Forelimb muscle (tissue), 1 donor: ENCODE measurements at regions not wholly inside any gene's neighbourhood (a gene's known extent, or its start where the extent isn't known, plus 50 kb on each side); places are given as distances from the start of the nearest gene placed in this dataset.

Source experiments
- DNase-seq: peaks from one replicate; pipeline ENCODE4 v3.0.0-alpha.2; 2013; ENCODE audit warnings: low read depth

DNA sequence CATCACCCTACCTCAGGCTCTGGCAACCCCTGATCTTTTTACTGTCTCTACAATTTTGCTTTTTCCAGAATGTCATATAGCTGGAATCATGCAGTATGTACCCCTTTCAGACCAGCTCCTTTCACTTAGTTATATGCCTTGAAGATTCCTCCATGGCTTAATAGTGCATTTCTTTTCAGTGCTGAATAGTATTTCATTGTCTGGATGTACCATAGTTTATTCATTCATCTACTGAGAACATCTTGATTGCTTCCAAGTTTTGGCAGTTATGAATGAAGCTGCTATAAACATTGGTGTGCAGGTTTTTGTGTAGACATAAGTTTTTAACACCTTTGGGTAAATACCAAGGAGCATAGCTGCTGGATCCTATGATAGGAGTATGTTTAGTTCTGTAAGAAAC lies 50.8 kb upstream of the ANP32A start:
- DNase-seq = no peak

DNA sequence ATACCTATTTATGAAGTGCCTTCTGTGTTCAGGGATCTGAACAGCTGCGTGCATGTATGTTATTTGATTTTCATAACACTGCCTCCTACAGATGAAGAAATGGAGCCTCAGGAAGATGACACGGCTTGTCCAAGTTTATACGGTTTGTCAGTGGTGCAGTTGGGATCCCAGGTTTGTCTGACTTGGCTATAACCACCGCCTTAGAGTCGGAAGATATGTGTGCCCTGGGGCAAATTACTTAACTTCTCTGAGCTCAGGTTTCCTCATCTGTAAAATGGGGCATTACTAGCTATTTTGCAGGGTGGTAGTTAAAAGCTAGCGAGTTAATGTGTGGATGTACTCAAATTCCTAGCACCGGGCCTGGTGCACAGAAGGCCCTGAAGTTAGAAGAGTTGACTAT lies 54.1 kb upstream of the ANP32A start:
- DNase-seq = no peak

DNA sequence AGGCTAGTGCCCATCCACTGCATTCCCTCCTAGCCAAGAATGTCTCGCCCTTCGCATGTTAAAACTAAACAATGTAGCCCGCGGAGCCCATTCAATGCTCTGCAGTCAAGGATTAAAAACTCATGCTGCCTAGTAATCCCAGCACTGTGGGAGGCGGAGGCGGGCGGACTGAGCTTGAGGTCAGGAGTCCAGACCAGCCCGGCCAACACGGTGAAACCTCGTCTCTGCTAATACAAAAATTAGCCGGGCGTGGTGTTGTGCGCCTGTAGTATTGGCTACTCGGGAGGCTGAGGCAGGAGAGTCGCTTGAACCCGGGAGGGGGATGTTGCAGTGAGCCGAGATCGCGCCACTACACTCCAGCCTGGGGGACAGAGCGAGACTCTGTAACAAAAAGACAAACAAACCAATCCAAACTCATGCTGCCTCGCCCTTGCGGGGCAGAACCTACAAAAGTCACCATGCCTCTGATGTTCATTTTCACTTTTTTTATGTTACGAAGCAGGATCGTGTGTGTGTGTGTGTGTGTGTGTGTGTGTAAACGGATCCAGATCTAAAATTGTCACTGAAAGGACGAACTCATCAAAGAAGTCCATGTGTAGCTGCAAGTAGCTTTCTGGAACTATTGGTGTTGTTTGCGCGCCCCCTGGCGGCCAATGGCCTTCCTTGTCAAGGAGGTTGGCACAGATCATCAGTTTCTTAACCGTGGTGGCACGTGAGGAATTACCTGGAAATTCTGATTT lies 54.8 kb upstream of the SPESP1 start:
- peak; percentile 74 for DNase-seq

DNA sequence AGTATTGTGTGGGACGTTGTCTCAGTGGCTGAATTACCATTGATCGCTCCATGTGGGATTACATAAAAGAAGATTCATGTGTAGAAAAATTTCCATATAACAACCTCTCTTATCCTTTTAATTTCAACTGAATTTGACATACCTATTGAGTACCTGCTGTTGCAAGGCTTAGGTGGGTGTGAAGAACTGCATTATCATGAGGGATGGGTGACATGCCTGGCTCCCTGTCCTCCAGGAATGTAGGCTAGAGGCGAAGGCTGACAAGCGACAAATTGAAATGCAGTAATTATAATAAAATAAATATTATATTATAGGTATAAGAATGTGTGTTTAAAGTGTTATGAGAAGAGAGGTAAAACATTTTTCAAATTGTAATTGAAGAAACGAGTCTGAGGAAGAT lies 52.7 kb upstream of the SPESP1 start:
- no peak for DNase-seq

DNA sequence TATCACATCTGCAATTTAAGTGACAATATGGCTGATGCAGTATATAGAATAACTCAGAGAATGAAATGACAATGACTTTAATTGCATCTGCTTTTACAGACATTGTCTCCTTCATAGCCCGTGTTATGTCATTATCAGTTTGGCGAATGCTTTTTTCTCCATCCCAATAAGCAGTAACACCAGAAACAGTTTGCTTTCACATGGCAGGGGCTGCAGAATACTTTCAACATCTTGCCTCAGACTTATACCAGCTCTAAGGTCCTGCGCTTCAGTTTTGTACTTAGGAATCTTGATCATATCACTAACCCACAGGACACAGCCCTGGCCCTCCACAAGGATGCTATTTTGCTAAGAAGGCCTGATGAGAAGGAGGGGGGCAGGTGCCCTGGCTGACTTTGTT lies 49.9 kb upstream of the SPESP1 start:
- DNase-seq = no peak
